ENCODE measurements at regions not wholly inside any gene's neighbourhood (a gene's known extent, or its start where the extent isn't known, plus 50 kb on each side); places are given as distances from the start of the nearest gene placed in this dataset.

- TF ChIP-seq CTCF (conservative IDR thresholded peaks at IDR 0.05 in 1 of 2, IDR thresholded peaks at IDR 0.05 in 1 of 2; ENCODE audit: extremely low read depth in 1 of 2, insufficient read depth in 1 of 2, low read depth in 1 of 2, low read length in 2 of 2) (no peak), EZH2 (IDR thresholded peaks at IDR 0.05; ENCODE audit: borderline replicate concordance, low read length) (no peak)
Measured at GRCh38 chr13:73419186-73419585, 360.4 kb downstream of the KLF5 start.

Measured in mammary epithelial cell (primary cell).